ENCODE measurements at regions not wholly inside any gene's neighbourhood (a gene's known extent, or its start where the extent isn't known, plus 50 kb on each side); places are given as distances from the start of the nearest gene placed in this dataset.

- no peak for TF ChIP-seq CTCF (IDR thresholded peaks at IDR 0.05)
- no peak for TF ChIP-seq POLR2A (IDR thresholded peaks at IDR 0.05)
Measured at GRCh38 chr7:115267503-115267902, 345.6 kb downstream of the MDFIC start.

All from heart left ventricle (tissue), 13 donors.